HG03108 (cell line): ENCODE measurements at regions not wholly inside any gene's neighbourhood (a gene's known extent, or its start where the extent isn't known, plus 50 kb on each side); places are given as distances from the start of the nearest gene placed in this dataset.

ENCODE experiments used
- ATAC-seq: cut with Tn5 transposase; IDR thresholded peaks from one replicate; pipeline ENCODE4 v1.9.1; 2021; ENCODE audit warnings: moderate library complexity; ENCODE audit not compliant: unreplicated experiment

DNA sequence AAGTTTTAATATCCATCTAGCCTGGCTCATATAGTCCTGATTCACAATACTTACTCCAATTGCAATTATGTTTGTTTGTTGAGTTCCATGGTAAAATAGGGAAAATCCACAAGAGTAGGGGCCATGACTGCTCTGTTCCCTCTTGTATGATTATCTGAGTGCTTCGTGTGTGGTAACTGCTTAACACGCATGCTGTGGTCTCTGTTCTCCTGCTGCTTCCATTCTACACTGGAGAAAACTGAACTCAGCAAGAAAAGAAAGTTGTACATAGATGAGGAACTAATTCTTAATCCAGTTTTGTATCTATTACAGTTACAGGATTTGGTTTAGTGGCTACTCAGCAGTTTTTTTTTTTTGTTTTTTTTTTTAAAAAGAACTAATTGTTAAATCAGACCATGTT, 223.0 kb upstream of the SATB1 start:
- ATAC-seq: no peak

DNA sequence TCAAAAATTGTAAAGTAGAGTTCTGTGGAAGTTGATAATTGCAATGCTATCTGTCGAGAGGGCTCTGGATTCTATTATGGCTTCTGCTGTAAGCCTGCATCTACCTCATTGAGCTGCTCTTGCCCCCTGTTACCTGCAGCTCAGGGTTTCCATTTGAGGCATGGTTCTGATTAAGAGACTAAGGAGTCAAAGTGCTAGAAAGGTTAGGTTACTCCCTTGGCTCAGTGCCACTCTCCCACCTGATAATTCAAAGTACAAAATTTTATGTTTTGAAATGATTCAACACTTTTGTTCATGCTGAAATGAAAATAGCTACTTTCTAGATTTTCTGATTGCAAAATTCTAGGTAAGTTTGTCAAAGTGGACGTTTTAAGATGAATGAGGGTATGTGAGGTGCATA, 220.5 kb upstream of the SATB1 start:
- no peak for ATAC-seq

DNA sequence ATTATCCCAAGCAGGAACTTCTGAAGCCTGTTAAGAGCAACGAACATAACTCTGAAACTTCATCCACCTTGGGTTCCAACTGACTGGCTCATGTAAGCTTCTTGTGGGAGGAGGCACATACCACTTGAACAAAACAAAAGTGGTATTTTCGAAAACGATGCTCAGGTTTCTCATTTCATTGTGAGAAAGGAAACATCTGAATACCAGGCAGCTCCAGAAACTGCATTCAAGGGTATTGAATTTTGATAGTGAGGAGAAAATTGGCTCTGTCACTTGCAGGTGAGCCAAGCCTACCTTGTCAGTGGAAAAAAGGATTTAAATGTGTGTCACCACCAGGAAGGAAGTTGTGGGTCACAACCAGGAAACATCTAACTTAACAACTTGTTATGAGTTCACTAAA, 218.1 kb upstream of the SATB1 start:
- ATAC-seq: no peak

DNA sequence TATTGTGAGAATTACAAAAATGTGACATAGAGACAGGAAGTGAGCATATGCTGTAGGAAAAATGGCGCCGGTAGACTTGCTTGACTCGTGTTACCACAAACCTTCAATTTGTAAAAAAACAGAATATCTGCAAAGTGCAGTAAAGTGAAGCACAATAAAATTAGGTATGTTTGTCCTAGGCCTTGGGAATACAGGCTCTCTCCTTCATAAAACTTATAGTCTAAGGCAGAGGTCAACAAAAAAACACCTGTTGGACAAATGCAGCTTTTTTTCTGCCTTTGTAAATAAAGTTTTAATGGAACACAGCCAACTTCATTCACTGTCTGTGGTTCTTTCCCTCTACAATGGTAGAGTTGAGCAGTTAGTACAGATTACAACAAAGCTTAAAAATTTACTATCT, 216.8 kb upstream of the SATB1 start:
- ATAC-seq: no peak

DNA sequence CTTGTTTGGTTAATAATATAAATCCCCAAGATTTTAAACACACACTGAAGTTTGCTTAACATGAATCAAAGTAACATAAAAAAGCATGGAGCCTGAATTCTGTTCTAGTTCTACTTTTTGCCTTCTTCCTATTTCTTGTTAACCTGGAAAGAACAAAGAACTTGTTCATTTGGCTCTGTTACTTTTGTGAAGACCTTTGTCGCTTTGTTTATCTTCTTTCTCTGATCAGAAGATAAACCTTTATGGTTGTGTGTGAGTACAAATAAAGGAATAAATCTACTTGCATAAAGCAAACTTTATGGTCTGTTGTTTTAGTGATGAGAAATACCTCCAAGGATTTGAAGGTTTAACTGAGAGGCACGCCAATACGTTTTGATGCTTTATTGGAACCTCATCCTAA, 210.1 kb upstream of the SATB1 start:
- ATAC-seq: no peak

DNA sequence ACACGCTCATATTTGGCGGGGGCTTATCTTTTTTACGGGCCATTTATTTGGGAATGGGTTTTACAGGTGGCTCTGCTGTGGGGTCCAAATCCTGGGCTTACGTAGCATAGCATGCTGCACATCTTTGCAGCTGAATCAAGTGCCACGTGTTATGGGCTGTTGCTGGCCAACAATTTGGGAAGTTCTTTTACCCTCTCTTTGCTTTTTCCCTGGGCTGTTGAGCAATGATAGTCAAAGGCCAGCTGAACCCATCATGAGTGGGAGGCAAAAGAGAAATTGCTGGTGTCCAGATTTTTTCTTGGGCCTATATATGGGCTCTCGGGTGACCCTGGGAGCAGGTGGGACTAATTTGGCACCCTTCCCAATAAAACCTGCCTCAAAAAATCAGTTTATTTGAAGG, 209.3 kb upstream of the SATB1 start:
- ATAC-seq: no peak

DNA sequence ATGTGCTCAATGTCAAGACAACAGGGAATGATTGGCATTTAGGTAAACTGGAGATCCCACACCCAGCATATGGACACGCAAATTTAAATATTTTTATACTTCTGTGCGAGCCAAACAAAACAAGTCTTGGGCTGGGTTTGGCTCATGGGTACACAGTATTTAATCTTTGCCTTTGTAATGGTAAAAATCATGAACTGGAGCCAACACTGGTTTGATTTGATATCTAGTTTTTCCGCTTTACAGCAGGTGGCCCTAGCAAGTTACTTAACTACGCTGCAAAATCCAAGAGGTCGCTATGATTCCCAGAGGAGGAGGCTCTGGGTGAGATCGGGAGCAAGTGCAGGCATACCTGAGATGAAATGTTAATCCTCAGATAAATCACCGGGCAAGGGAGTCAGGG, 207.9 kb upstream of the SATB1 start:
- ATAC-seq: no peak

DNA sequence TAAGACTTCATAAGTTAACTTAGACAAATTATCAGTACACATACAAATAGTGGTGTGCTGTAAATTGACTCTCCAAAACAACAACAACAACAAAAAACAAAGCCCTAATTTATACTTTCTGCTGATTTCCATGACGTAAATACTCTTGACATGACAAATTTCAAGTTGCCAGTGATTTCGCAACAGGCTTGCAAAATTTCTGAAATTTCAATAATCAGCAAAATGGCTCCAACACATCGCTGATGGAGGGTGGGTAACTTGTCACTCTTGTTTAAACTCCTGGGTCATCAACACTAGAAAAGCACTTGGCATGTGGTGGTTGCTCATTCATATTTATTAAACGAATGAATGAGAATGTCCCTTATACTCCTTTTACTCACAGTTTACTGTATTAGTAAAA, 205.2 kb upstream of the SATB1 start:
- no peak for ATAC-seq

DNA sequence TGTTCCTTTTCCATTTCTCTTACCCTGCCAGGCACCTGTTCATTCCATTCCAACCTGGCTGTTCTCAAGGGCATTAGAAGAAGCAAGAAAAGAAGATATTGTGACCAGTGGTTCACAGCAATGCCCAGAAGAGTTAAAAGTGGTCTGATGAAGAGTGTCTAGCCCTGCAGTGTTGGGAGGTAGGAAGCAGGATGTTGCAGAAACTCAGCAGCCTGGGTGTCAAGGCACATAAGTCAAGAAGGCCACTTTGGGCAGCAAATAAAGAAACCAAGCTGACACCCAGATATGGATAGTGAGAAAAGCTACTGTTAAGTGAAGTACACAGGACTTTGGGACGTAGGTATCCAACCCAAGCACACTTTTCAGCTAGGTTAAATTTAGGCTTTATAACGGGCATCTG, 199.9 kb upstream of the SATB1 start:
- ATAC-seq: no peak

DNA sequence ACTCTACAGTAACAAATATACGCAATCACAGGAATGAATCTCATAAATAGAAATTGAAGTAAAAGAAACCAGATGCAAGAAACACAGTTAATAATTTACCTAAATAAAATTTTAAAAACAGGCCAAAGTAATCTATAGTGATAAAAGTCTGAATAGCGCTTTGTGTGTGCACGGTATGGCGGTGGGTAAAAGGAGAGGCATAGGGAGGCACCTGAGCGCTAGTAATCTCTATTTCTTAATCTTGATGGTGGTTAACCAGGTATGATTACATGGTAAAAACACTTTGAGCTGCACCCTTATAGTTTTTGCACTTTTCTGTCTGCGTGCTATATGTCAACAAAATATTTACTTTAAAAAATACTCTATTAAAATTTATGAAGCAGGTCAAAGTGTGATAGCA, 198.1 kb upstream of the SATB1 start:
- no peak for ATAC-seq

DNA sequence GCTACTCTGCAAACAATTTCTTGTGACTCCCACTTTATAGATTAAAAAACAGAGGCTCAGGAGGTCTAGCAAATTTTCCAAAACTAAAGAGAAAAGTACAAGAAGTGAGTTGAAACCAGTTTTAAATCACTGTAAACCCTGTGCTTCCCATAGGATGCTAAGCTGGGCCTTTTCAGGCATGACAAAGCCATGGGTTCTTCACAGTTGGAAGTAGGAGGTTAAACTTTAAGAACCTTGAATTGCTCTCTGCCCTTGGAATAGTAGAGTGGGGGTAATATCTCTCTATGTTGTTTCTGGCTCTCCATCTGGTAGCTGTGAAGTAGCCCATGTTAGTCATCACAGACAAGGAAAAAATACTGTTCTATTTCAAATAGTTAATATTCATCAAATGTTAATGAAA, 193.6 kb upstream of the SATB1 start:
- no peak for ATAC-seq

DNA sequence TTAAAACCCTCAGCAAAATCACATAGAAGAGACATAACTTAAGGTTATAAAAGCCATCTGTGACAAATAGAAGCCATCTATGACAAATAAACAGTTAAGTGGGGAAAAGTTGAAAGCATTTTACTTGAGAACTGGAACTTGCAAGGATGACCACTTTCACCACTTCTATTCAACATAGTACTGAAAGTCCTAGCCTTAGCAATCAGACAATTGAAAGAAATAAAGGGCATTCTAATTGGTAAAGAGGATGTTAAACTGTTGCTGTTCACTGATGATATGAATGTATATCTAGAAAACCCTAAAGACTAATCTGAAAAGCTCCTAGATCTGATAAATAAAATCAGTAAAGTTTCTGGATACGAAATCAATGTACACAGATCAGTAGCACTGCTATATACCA, 186.9 kb upstream of the SATB1 start:
- no peak for ATAC-seq

DNA sequence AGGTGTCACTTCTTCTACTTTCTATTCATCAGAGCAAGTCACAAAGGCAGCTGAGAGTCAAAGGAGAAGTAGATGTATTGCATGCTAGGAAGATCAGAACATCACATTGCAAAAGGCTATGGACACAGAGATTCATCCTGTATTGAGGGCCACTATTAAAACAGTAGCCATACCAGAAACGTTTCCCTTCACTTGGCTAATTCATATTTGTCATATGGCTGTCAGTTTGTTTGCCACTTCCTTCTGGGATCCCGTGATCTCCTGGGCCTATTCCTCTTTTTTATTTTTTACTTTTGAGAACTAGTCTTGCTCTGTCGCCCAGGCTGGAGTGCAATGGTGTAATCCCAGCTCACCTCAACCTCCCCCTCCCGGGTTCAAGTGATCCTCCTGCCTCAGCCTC, 184.0 kb upstream of the SATB1 start:
- ATAC-seq: no peak

DNA sequence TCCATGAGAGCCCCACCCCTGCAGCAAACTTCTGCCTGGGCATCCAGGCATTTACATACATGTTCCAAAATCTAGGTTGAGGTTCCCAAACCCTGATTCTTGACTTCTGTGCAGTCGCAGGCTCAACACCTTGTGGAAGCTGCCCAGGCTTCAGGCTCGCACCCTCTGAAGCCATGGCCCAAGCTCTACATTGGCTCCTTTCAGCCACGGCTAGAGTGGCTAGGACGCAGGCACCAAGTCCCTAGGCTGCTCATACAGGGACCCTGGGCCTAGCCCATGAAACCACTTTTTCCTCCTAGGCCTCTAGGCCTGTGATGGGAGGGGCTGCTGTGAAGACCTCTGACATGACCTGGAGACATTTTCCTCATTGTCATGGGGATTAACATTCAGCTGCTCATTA, 172.8 kb upstream of the SATB1 start:
- ATAC-seq: no peak

DNA sequence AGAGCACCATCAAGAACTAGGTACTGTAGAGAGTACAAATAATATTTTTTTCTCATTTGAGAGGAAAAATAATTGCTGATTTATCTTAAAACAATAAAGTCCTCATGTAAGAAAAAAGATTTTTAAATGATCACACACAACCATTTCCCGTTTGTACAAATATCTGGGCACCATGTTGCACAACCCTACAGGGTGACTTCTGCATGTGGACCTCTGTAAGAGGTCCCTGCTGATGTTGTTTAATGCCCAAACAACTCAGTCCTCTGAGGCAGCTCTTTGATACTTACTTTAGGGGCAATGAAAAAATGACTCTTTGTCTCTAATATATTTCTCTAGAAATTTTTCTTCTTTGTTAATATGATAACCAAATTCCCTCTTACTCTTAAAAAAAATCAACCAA, 168.1 kb upstream of the SATB1 start:
- ATAC-seq: no peak

DNA sequence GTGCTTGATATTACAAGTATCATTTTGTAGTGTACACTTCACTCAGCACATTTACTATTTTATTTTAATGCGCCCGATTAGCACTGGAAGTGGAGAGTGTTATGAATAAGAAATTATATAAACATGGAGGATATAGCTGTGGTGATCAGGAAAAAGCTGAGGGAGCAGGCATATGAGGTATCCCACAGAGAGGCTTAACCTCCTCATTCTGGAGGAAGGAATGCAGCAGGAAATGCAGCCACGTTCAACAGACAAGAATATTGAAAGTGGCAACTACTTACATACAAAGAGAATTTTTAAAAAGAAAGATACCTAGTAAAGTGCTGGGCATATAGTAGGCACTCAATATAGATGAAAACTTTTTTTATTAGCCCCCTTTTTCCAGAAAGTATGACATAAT, 166.0 kb upstream of the SATB1 start:
- no peak for ATAC-seq

DNA sequence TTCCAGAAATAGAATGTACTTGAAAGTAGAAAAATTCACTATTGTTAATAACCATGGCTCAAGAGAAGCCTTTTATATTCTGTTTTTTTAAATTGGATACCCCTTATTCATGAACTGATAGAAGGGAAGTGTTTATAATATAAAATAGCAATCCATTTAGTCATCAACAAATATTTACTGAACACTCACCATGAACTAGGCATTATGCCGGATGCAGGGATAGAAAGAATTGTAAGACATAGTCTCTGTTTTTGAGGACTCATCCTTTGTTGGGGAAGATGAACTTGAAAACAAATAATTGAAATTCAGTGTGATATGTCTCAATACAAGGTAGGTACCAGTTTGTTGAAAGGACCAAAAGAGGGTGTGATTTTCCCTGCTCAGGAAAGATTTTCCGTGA, 160.9 kb upstream of the SATB1 start:
- no peak for ATAC-seq

DNA sequence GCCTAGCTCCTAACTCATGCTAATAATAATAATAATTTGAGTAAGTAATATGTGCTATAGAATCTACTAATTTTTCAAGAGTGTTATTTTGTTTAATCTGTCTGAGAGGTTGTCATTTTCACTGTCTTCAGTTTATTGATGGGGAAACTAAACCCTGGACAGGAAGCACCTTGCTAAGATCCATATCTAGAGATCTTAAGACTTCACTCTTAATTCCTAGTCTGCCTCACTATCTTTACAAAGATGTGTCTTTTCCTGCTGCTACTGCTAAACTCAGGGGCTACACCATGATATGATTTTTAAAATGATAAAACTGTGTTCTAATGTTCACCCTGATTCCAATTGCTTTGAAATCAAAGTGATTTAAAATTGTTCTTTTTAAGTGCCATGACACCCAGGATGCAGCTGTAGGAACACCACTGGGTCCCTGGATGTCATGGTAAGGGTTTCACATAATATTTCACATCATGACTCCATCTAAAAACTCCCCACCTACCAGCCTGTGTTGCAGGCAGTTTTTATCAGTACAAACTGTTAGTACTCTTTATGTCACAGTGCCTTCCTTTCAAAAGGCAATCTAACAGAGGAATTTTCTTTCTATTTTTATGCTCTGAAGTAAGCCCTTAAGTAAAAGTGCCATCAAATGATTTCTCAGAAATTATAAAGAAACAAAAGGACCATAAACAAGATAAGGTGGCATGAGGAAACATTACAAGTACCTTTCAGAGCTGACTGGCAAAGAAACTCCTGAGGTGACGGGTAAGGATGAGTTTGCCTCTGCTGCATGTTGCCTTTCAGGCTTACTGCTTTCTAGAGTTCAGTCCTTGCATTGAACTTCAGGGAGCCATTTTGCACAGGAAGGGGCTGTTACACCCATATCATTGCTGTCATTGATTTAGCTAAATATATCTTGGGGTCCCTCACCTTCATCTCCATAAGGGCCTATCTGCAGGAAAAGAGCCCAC, 160.1 kb upstream of the SATB1 start:
- ATAC-seq: no peak

DNA sequence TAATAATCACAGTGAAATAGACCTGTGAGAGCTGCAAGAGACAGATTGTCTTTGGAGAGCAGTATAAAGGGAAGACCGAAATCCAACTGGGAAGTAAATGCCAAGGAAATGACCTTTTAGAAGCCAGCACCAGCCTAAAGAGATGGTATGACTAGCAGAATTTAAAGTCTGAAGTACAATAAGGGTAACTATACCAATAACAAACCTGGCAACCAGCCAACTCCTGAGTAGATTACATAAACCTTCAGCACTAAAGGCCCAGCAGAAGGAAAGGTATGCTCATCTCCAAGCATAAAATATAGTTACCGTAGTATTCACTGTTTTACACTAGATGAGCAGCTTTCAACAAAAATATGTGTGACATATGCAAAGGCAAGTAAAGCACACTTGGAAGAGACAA, 155.1 kb upstream of the SATB1 start:
- no peak for ATAC-seq

DNA sequence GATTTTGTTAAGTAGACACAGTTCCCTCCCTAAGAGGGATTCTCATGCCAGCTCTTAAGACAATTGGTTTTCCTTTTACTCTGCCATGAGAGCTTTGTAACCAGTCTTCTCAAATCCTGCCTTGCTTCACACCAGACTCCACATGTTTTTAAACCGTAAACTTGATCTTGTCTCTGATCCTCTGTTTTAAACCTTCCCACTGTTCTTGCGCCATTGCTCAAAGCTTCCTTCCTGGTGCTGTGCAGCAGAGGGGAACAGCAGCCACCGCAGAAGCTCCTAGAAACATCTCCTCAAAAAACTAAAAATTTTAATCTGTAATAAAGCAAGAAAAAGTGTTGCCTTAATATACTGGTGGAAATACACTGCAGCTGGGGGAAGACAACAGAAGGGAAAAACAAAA, 154.5 kb upstream of the SATB1 start:
- ATAC-seq: no peak

DNA sequence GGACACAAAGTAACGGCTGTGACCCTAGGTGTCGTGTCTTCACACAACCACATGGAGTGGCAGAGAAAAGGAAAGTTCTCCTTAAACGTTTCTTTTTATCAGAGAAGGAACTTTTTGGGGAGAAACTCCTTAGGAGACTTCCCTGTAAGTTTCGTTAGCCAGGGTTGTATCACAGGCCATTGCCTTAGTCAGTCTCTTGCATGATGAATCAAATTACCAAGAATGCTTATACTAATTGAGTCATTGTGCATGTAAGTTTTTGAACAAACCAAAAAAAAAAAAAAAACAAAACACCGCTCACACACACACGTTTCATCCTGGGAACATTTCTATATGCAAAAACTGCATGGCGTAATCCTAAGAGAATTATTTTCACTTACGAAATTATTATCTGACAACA, 150.4 kb upstream of the SATB1 start:
- ATAC-seq: no peak

DNA sequence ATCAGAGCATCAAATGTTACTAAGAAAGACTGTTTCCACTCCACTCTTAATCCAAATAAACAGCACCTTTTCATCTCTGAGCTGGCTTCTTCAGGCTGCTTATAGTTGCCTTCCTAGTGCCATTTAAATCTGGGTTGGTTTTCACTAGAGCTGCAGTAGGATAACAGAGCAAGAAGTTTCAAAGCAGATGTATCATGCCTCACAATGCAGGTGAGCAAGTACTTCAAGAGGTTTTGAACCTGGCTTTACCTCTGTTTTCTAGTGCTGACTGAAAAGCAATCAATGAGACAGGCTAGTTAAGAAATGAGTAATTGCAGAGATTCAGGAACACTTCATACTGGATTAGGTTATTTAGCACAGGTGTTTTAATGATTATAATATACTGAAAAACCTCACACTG, 147.7 kb upstream of the SATB1 start:
- ATAC-seq: no peak

DNA sequence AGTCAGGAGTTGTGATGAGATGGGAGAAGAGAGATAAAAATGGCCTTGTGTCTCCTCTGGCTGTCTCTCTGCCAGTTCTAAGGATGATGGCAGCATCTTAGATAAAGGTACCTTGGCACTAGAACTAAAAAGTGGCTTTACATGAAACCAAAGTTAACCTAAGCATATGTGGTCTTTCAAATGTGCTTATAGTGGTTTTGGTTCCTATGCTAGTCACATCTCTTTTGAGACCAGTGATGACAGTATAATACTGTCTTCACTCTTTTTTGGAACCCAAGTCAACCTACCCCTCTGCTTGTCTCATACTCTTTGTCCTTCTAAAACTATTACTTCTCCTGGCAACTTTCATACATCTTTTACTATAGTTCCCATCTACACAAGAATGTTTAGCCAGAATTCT, 142.2 kb upstream of the SATB1 start:
- no peak for ATAC-seq
